Stimulated activated CD4-positive, alpha-beta T cell treated with anti-CD3 and anti-CD28 coated beads, TNF-alpha, amount 100 ng/mL, for 24 hours (primary cell): ENCODE measurements at regions not wholly inside any gene's neighbourhood (a gene's known extent, or its start where the extent isn't known, plus 50 kb on each side); places are given as distances from the start of the nearest gene placed in this dataset.

ENCODE experiments used
- DNase-seq, 3 experiments: peaks; one replicate each; pipeline ENCODE4 v3.0.0-alpha.2; 2020; ENCODE audit warnings: low read depth in 3 of 3

DNA sequence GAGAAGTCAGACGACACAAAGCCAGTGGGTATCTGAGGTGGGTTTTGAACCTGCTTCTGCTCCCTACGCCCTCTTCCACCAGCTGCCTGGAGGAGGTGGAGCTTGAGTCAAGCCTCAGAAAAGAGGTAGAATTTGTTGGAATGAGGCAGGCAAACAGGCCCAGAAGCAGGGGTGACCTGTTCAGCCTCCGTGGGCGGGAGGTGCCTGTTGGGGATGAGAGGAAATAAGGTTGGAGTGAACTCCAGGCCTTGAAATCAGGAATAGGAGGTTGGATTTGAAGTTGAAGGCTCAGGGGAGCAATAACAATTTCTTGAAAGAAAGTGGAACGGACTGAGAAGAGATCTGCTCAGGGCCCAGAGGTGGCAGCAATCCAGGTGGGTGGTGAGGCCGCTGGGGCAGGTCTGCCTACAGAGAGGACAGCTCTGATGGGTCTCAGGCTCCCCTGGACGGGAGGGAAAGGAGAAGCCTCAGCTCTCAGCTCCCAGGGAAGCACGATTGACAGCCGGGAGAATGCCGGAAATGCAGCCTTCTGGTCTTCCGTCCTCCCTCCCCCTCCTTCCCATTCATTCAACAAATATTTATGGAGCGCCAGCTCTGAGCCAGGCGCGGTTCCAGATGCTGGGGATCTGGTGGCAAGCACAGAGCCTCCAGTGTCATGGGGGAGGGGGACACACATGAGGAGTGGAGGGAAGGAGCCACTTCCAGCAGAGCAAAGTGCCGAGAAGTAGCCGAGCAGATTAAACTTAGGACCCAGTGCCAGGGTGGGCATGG, 61.9 kb upstream of the CIBAR2 start:
- no peak for DNase-seq

DNA sequence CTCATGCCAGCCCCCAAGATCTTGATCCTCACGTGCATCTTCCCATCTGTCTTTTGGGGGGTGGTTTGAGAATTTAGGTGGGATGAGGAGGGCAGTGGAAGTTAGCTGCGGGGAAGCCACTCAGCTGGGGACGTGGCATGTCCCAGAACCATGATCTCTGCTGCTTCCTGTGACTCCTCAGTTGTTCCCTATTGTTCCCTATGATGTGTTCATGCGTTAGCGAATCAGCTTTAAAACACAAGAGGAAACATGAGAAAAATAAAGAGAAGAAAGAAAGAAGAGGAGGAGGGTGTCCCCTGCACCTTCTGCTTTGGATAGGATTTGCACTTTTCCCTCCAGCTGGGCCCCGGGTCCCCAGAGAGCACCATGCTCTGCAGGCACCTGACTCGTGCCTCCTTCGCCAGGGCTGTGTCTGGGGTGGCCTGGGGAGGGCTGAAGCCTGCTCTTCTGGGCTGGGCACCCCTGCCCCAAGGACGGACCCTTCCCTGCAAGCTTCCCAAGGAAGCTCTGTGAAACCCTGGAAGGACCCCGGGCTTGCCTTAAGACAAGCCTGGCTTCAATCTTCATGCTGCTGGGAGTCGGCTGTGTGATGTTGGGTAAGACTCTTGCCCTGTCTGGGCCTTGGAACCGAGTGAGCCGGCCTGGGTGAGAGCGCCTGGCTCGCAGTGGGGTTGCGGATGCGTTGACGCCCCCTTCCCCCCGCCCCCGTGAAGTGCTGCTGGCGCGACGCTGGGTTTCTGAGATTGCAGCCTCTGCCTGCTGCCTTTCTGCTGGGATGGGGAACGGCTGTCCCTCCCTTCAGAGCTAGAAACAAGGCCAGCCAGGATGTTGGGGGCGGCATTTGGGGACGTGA, 62.8 kb upstream of the CIBAR2 start:
- DNase-seq = no peak

DNA sequence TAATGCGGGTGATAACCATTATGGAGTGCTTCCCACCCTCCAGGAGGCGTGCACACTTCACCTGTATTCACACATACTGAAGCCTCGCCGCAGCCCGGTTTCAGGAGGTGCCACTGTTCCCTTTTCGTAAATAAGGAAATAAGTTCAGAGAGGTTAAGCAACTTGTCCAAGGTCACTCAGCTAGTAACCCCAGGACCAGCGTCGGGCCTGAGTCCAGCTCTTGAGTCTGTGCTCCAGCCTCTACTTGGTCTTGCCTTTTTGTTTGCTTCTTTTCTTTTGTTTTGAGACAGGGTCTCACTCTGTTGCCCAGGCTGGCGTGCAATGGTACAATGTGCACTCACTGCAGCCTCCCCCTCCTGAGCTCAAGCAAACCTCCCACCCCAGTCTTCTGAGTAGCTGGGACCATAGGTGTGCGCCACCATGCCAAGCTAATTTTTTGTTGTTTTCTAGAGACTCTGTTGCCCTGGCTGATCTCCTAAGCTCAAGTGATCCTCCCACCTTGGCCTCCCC, 63.5 kb upstream of the CIBAR2 start:
- DNase-seq = no peak

DNA sequence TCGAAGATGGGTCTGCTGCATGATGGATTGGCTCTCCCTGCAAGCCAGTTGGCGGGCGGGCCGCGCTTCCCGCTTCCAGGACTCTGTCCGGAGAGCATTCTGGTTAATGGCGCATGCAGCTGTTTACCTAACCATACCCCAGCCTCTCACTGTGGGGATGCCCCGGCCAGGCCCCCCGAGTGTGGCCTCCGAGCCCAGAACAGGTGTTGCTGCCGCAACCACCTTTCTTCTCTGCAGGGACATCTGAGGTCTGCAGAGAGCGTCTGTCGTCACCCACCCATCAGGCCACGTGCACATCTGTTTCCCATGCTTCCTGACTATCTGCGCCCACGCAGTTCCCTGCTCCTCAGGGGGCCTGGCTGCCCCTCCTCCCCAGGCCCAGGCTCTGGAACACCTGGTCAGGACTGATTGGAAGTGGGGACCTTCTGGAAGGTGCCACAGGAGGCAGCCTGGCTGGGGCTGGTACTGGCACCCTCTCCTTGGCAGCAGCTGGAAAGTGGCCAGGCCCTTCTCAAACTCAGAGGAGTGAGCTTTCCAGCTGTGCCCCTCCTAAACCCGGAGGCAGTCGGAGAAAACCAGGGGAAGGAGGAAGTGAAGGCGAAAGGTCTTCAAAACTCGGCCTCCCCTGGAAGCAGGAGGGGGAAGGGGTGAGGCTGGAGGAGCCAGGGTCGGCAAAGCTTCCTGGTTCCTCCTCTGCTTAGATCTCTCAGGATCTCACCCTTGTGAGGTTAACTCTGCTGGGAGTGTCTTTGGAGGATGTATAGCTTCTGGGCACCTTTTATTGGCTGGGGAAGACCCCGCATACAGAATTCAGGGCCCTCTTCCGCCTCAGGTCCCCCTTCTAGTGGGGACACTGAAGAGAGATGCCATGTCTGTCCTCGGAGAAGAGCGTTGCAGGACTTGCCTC, 64.5 kb upstream of the CIBAR2 start:
- DNase-seq = no peak

DNA sequence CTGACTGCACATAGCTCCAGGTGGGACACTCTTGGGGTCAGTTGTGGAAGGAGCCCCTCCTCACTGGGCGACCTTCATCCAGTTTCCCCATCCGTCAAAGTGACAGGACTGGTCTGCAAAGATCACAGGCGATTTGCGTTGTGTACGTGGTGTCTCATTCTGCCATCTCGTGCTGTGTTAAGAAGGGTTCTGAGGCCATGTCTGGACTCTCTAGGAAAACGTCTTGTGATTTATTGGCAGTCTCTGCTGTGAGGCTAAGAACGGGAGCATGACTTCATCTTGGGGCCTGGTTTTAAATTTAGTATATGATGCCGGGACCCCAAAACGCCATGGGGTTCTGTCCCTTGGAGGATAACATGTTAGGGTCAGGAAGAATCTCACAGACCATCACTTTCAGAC, 65.2 kb upstream of the CIBAR2 start:
- DNase-seq = no peak

DNA sequence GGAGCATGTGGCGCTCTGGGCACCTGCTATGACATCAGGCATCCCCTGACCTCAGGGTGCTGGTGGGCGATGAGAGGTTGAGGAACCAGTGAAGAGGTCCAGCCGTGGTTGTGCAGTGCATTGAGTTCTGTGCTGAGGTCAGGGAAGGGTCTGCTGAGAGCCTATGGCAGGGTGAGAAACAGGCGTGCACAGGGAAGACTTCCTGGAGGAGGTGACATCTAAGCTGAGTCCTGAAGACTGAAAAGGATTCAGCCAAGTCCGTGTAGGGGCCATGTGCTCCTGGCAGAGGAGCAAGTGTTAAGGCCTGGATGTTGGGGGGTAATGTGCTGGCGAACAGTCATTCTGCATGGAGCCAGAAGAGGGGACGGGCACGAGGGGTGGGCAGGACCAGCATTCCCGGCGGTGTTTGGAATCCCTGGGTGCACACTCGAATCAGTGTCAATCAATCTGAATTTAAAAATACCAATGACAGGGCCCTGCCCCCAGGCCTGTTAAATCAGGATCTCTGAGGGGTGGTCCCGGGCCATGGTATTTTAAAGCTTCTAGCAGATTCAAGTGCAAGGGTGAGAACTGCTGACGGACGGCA, 65.8 kb upstream of the CIBAR2 start:
- DNase-seq = no peak

DNA sequence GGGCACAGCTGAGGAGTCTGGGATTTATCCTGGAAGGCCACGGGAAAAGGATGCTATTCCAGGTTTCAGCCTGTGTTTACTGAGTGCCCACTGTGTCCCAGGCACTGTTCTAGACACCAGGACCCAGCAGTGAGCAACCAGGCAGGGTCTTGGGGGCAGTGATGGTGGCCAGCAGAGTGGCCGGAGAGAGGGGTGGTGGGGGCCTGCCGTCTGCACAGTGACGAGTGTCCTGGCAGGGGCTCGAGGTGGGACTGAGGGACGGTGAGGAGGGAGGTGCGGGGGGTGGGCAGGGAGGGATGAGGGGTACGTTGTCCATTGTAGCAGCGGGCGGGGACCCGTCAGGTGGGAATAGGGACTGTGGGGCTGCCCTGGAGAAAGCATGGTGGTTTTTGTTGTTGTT, 66.3 kb upstream of the CIBAR2 start:
- DNase-seq = no peak

DNA sequence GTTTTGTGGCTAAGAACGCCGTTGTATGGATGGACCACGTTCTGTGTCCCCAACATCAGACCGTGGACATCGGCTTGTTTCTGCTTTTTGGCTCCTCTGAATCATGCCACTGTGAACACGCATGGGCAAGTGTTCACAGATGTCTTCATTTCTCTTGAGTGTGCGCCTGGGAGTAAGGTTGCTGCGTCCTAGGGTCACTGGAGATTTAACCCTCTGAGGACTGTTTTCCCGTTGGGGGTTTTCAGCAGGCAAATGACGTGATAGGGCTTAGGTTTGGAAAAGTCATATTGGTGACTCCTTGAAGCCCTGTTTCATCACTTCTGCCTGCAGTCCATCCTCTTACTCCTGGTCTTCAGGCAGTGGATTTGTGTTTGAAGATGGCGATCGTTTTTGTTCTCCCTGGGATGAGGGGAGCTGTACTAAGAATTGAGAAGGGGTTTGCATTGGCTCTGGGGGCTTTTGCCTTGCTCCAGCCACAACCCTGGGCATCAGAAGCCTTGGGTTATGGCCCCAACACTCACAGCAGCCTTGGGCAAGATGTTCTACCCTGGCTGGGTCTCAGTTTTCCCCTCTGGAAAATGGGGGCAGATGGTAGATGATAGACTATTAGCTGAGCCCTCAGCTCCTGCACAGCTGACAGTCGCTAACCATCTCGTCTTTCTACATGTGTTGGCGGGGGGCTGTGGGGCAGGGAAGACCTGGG, 67.2 kb upstream of the CIBAR2 start:
- DNase-seq = no peak

DNA sequence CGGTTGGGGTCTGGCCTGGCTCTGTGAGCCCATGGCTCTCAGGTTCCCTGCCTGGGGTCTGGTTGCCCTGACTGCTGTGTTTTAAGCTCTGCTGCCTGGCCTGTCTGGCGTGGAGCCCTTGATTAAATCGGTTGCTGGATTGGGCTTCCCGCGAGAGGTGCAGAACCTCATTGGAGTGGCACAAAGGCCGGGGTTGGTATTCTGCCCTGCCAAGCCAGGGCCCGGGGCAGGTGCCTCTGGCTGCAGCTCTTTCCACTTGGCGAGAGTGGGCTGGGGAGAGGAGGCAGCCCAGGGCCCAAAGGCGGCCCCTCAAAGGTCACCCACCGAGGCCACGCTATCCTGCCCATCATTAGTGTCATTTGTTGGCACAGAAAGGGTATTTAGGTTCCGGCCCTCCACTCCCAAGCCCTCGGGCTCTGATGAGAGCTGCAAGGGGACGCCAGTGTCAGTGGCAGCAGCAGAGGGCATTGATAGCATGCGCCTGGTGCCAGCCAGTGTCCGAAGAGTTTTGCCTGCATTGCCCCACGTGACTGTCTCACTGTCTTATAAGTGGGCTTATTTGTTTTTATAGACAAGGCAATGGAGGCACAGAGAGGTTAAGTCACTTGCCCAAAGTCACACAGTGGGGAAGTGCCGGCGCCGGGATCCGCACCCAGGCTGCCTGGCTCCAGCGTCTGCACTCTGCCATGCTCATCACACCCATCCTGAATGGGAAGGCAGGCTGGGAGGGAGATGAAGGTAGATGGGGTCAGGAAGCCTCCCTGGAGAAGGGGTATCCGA, 68.0 kb upstream of the CIBAR2 start:
- no peak for DNase-seq

DNA sequence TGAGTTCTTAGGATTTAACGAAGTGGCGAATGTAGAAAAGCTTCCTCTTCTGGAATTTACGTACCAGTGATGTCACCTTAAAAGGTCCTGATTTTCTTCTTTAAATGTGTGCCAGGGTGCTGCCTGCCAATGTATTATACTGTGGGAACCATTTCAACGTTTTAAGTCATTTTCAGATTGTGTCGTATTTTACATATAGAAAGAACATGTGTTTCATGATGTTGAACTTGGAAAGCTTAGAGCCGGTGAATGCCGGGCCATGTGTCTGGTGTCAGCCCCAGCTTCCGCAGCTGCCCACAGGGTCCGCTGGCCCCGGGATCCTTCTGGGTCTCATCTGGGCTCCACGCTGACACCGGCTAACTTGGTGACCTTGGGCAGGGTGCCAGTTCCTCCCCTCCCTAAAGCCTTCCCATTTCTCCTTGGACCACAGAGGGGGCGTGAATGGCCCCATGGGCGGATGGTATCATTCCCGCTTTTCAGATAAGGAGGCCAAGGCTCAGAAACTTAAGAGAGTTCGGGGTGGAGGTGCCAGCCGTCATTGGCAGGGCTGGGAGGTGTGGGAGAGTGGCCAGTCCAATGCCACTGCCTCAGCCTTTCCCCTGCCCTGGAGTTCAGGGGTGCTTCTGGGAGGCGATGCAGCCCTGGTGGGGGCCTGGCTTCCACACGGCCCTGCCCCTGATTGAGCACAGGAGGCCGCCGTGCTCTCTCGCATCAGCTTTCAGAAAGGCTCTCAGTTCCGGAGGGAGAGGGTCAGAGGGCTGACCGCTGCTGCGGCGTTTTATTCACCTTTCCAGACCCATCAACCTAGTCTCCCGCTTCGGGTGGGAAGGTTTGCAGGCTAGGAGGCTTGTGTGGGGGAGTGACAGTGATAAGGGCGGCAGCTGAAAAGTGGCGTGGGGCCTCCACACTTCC, 68.8 kb upstream of the CIBAR2 start:
- DNase-seq = no peak

DNA sequence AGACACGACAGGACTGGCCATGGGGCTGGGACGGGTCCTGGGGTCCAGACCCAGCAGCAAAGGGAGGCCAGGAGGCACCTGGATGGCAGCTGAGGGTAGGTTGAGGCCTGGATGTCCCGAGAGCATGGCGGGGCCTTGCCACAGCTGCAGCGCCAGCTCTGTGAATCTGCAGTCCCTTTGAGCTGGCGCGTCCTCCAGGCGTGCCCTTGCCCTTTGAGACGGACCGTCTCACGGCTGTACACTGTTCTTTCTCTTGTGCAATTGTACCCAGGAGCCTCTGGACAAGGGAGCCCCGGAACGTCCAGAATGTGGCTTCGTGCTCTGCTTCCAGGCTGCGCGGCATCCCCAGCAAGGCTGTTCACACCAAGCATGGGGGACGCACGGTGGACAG, 69.5 kb upstream of the CIBAR2 start:
- DNase-seq = no peak

DNA sequence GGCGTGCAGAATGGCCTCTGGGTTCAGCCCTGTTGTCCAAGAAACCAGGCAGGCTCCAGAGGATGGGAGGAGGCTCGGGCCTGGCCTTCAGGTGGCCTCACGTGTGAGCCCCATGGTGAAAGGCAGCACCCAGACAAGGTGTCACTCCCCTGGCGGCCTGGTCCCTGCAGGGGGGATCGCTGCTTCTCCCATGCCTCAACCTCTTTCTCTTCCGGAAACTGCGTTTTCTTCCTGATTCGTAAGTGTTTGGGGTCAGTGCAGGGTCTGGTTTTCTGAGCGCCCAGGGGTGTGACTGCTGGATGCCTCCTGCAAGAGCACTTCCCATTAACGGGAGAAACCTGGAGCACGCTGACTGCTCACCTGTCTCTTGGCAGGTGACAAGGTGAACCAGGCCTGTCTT, 70.0 kb upstream of the CIBAR2 start:
- DNase-seq = no peak

DNA sequence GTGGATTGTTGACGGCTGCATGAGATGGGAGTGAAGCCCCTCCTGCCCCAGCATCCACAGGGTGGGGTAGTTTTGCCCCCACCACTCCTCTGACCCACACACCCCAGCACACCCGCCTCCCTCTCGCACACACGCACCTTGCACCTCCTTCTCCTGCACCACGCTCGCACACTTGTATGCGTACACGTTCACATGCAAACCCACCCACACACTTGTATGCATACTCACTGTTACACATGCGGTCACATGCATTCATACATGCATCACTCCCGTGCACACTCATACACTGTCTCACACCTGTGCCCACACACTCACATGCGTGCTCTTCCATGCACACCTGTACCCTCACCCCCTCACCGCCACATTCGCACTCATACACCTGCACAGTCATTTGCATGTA, 70.5 kb upstream of the CIBAR2 start:
- DNase-seq = no peak

DNA sequence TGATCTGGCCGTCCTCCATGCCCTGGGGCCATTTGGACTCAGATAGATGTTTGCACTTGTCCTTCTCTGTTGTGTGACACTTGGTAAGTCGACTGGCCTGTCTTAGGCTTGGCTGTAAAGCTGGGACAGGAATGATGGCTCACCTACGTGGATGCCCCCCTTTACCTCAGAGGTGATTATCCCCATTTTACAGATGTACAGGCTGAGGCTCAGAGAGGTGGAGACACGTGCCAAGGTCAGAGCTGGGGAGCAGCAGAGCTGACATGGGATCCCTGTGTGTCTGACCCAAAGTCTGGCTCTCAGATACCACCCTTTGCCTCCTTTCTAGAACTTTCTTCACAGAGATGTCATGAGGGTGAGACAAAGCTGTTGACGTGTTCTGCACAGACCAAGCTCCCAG, 71.3 kb upstream of the CIBAR2 start:
- no peak for DNase-seq

DNA sequence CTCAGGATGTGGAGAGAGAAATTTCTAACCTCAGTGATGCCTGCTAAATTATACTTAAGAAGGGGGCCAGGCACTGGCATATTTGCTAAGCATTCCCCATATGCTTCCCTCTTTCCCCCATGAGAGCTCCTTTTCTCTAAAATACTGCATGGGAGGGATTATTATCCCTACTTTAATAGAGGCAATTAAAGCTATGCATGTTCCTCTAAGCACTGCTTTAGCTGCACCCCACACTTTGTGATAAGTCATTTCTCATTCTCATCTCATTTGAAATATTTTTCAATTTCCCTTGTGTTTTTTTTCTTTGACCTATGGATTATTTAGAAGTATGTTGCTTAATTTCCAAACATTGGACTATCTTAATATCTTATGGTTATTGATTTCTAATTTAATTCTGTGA, 72.1 kb upstream of the CIBAR2 start:
- DNase-seq = no peak

DNA sequence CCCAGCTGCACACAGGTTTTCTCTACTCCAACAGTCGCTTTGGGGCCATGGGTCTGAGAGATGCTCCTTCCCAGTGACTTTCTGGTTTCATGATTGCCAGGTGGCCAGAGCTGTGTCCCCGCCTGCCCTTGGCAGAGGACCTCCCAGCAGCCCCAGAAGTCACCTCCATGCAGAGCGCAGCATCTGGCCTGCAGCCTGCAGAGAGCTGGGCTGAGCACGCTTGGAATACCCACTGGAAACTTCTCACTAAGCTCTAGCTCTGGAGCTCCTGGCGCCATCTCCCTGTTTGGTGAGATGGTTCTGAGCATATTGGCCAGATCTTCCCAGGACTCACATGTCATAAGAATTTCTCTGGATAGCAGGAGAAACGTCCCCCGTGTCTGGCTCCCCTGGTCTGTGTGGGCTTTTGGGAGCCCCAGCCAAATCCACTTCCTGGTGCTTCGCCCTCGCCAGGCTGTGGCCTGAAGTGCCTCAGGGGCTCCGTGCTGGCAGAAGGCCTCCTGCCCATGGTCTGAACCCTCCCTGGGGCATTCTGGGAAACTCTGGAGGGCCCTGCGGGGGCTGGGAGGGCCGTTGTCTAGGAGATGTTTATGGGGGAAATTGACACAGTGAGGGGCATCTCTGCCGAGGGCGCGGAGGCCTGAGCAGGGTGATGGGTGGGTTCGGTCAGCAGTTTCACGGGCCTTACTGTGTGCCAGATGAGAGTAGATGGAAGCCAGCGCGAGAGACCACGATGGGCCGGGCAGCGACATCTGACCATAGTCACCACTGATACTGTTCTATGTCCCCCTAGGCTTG, 73.2 kb upstream of the CIBAR2 start:
- DNase-seq = no peak

DNA sequence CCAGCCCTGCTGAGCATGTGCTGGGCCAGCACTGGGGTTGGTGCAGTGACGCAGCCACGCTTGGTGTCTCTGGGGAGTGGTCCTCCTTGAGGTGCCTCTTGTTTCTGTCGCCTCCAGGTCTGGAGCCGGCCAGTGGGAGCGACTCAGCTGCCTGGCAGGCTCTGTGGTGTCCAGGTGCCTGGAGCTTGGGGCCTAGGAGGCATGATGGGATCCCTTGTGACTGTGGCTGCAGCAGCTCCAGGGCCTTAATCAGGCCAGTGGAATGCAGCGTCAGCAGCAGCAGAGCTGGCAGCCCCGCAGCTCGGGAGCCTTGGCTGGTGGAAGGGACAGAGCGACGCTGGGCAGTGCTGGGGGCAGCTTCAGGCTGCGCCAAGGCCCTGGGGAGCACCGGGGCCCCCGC, 74.7 kb upstream of the CIBAR2 start:
- DNase-seq = no peak

DNA sequence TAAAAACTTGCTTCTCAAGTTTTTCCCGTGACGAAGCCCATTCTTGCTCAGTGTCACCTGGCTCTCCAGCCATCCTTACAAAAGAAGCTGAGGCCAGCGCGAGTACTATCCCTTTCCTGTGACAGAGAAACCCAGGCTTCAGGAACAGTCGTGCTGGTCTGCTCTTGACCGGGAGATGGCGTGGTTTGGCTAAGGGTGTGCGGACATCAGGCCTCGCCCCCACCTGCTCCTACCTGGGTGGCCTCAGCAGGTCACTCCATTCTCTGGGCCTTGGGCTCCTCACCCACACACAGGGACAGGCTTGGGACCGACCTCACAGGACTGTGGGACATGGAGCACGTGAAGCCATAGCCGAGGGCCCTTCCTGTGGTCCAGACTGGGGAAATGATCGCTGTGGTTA, 75.2 kb upstream of the CIBAR2 start:
- DNase-seq = no peak
